Gastrocnemius medialis (tissue), 4 donors: ENCODE measurements at regions not wholly inside any gene's neighbourhood (a gene's known extent, or its start where the extent isn't known, plus 50 kb on each side); places are given as distances from the start of the nearest gene placed in this dataset.

ENCODE experiments used
- POLR2A ChIP-seq, 2 donors: fragments of 450-650 bp; IDR thresholded peaks; one replicate each; pipeline ENCODE4 v1.6.1; 2017; ENCODE audit warnings: antibody characterized with exemption in 2 of 2, mild to moderate bottlenecking in 2 of 2, moderate library complexity in 2 of 2
- TF ChIP-seq, protein P1 (sequence below), 5 experiments: fragments of 450-650 bp in 3 of 5; fragments of 200-600 bp in 2 of 5; sonication (generic) in 2 of 5; IDR thresholded peaks in 4 of 5; conservative IDR thresholded peaks in 1 of 5; 1 replicate in 4 of 5; 2 replicates in 1 of 5; pipeline ENCODE4 v1.5.1; 2016 to 2019; ENCODE audit warnings: antibody characterized with exemption in 5 of 5, mild to moderate bottlenecking in 3 of 5, moderate library complexity in 3 of 5

DNA sequence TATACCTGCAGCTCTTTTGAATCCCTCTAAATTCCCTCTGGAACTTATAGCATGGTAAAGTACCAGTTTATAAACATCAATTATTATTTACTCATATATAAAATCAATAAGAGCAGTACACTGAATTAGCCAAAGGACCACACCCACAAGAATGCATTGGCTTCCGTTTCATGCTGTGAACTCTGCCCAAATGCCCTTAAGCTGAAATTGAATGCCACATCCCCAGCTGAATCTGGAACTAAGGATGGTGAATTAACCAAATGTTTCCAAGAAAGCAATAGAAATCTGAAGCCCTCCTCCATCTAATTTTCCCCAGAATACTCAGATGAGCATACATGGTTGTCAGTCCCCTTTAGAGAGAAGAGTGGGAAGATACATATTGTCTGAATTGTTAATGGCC lies 436.4 kb upstream of the FTMT start:
- no peak for TF ChIP-seq POLR2A (IDR thresholded peaks at IDR 0.05)
- TF ChIP-seq, protein P1, sequence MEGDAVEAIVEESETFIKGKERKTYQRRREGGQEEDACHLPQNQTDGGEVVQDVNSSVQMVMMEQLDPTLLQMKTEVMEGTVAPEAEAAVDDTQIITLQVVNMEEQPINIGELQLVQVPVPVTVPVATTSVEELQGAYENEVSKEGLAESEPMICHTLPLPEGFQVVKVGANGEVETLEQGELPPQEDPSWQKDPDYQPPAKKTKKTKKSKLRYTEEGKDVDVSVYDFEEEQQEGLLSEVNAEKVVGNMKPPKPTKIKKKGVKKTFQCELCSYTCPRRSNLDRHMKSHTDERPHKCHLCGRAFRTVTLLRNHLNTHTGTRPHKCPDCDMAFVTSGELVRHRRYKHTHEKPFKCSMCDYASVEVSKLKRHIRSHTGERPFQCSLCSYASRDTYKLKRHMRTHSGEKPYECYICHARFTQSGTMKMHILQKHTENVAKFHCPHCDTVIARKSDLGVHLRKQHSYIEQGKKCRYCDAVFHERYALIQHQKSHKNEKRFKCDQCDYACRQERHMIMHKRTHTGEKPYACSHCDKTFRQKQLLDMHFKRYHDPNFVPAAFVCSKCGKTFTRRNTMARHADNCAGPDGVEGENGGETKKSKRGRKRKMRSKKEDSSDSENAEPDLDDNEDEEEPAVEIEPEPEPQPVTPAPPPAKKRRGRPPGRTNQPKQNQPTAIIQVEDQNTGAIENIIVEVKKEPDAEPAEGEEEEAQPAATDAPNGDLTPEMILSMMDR (IDR thresholded peaks at IDR 0.05 in 4 of 5, conservative IDR thresholded peaks at IDR 0.05 in 1 of 5): no peak
